ENCODE measurements at regions not wholly inside any gene's neighbourhood (a gene's known extent, or its start where the extent isn't known, plus 50 kb on each side); places are given as distances from the start of the nearest gene placed in this dataset.

- Histone ChIP-seq H3K9ac (ENCODE audit: low read depth, low read length) (no peak overlapping the region), H3K4me1 (ENCODE audit: insufficient read depth, low read length) (no peaks in the 10 kb centered on the region), H3K36me3 (ENCODE audit: insufficient read depth, low read length) (no peaks in the 10 kb centered on the region), H4K20me1 (ENCODE audit: insufficient read depth, low read length) (no peaks in the 10 kb centered on the region), H2AFZ (ENCODE audit: low read depth, low read length) (no peak overlapping the region), H3K27ac (ENCODE audit: low read length) (no peak overlapping the region), H3K4me2 (ENCODE audit: insufficient read depth, low read length) (no peak overlapping the region), H3K27me3 (ENCODE audit: insufficient read depth, low read length, poor library complexity) (no peaks in the 10 kb centered on the region), H3K79me2 (ENCODE audit: insufficient read depth, low read length) (no peaks in the 10 kb centered on the region), H3K4me3 (ENCODE audit: low read depth in 1 of 2, low read length in 2 of 2) (no peak overlapping the region), H3K9me3 (ENCODE audit: insufficient read depth, low read length, severe bottlenecking) (no peaks in the 10 kb centered on the region)
- ATAC-seq (ENCODE audit: insufficient read depth, low read depth) (no peak), DNase-seq (no peak)
- TF ChIP-seq, protein P1, sequence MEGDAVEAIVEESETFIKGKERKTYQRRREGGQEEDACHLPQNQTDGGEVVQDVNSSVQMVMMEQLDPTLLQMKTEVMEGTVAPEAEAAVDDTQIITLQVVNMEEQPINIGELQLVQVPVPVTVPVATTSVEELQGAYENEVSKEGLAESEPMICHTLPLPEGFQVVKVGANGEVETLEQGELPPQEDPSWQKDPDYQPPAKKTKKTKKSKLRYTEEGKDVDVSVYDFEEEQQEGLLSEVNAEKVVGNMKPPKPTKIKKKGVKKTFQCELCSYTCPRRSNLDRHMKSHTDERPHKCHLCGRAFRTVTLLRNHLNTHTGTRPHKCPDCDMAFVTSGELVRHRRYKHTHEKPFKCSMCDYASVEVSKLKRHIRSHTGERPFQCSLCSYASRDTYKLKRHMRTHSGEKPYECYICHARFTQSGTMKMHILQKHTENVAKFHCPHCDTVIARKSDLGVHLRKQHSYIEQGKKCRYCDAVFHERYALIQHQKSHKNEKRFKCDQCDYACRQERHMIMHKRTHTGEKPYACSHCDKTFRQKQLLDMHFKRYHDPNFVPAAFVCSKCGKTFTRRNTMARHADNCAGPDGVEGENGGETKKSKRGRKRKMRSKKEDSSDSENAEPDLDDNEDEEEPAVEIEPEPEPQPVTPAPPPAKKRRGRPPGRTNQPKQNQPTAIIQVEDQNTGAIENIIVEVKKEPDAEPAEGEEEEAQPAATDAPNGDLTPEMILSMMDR (IDR thresholded peaks at IDR 0.05; ENCODE audit: borderline replicate concordance, extremely low read depth, low read length, poor library complexity, severe bottlenecking), result no peak
- TF ChIP-seq EZH2 (IDR thresholded peaks at IDR 0.05; ENCODE audit: borderline replicate concordance, low read depth, low read length, severe bottlenecking), result no peak
Observed at GRCh38 chr18:61957801-61958516, 65.2 kb upstream of the RNF152 start.

GRCh38 chr18:61955644-61956043, 62.8 kb upstream of the RNF152 start:
- H3K9ac ChIP-seq (ENCODE audit: low read depth, low read length), result no peak overlapping the region
- no peaks in the 10 kb centered on the region for H3K27me3 ChIP-seq (ENCODE audit: insufficient read depth, low read length, poor library complexity)
- TF ChIP-seq EZH2 (IDR thresholded peaks at IDR 0.05; ENCODE audit: borderline replicate concordance, low read depth, low read length, severe bottlenecking), result no peak
- TF ChIP-seq, protein P1 (IDR thresholded peaks at IDR 0.05; ENCODE audit: borderline replicate concordance, extremely low read depth, low read length, poor library complexity, severe bottlenecking), result no peak
- H3K79me2 ChIP-seq (ENCODE audit: insufficient read depth, low read length), result no peaks in the 10 kb centered on the region
- no peak overlapping the region for H3K27ac ChIP-seq (ENCODE audit: low read length)
- no peak overlapping the region for H2AFZ ChIP-seq (ENCODE audit: low read depth, low read length)
- DNase-seq, result no peak
- no peaks in the 10 kb centered on the region for H3K36me3 ChIP-seq (ENCODE audit: insufficient read depth, low read length)
- no peak overlapping the region for H3K4me2 ChIP-seq (ENCODE audit: insufficient read depth, low read length)
- H3K4me3 ChIP-seq (ENCODE audit: low read depth in 1 of 2, low read length in 2 of 2), result no peak overlapping the region
- ATAC-seq (ENCODE audit: insufficient read depth, low read depth), result no peak
- no peaks in the 10 kb centered on the region for H3K4me1 ChIP-seq (ENCODE audit: insufficient read depth, low read length)
- H3K9me3 ChIP-seq (ENCODE audit: insufficient read depth, low read length, severe bottlenecking), result no peaks in the 10 kb centered on the region
- no peaks in the 10 kb centered on the region for H4K20me1 ChIP-seq (ENCODE audit: insufficient read depth, low read length)

- no peaks in the 10 kb centered on the region for H4K20me1 ChIP-seq (ENCODE audit: insufficient read depth, low read length)
Observed at GRCh38 chr18:61954096-61954746, 61.4 kb upstream of the RNF152 start.

More at GRCh38 chr18:61954096-61954746, 61.4 kb upstream of the RNF152 start:
- no peak for ATAC-seq (ENCODE audit: insufficient read depth, low read depth)
- H3K4me2 ChIP-seq (ENCODE audit: insufficient read depth, low read length), result no peak overlapping the region
- no peak overlapping the region for H3K9ac ChIP-seq (ENCODE audit: low read depth, low read length)
- no peak overlapping the region for H3K4me3 ChIP-seq (ENCODE audit: low read depth in 1 of 2, low read length in 2 of 2)
- no peaks in the 10 kb centered on the region for H3K36me3 ChIP-seq (ENCODE audit: insufficient read depth, low read length)
- no peaks in the 10 kb centered on the region for H3K27me3 ChIP-seq (ENCODE audit: insufficient read depth, low read length, poor library complexity)
- no peak for TF ChIP-seq EZH2 (IDR thresholded peaks at IDR 0.05; ENCODE audit: borderline replicate concordance, low read depth, low read length, severe bottlenecking)
- TF ChIP-seq, protein P1 (IDR thresholded peaks at IDR 0.05; ENCODE audit: borderline replicate concordance, extremely low read depth, low read length, poor library complexity, severe bottlenecking), result no peak
- H3K79me2 ChIP-seq (ENCODE audit: insufficient read depth, low read length), result no peaks in the 10 kb centered on the region
- H3K4me1 ChIP-seq (ENCODE audit: insufficient read depth, low read length), result no peaks in the 10 kb centered on the region
- DNase-seq, result no peak
- no peaks in the 10 kb centered on the region for H3K9me3 ChIP-seq (ENCODE audit: insufficient read depth, low read length, severe bottlenecking)
- H2AFZ ChIP-seq (ENCODE audit: low read depth, low read length), result no peak overlapping the region
- no peak overlapping the region for H3K27ac ChIP-seq (ENCODE audit: low read length)

Measured in DND-41 (cell line).